ENCODE measurements at regions not wholly inside any gene's neighbourhood (a gene's known extent, or its start where the extent isn't known, plus 50 kb on each side); places are given as distances from the start of the nearest gene placed in this dataset.

- H3K27ac Mint-ChIP-seq = no peak overlapping the region
Observed at GRCh38 chr1:194548071-194548470, 1361.7 kb upstream of the B3GALT2 start.

GRCh38 chr1:194544012-194544411 lies 1357.6 kb upstream of the B3GALT2 start:
- peaks cover 5% of the 10 kb centered on the region for H3K9me3 Mint-ChIP-seq
- no peaks in the 10 kb centered on the region for H3K27me3 Mint-ChIP-seq
- H3K36me3 Mint-ChIP-seq = no peaks in the 10 kb centered on the region
- H3K4me3 Mint-ChIP-seq = no peak overlapping the region
- no peak overlapping the region for H3K27ac Mint-ChIP-seq
- no peaks in the 10 kb centered on the region for H3K4me1 Mint-ChIP-seq
- ATAC-seq = no peak

More at GRCh38 chr1:194548071-194548470, 1361.7 kb upstream of the B3GALT2 start:
- Mint-ChIP-seq H3K4me3 (no peak overlapping the region), H3K27me3 (no peaks in the 10 kb centered on the region), H3K9me3 (peaks cover 6% of the 10 kb centered on the region), H3K36me3 (no peaks in the 10 kb centered on the region), H3K4me1 (no peaks in the 10 kb centered on the region)
- no peak for ATAC-seq

- ATAC-seq = no peak
- Mint-ChIP-seq H3K9me3 (peaks cover 3% of the 10 kb centered on the region), H3K4me3 (no peak overlapping the region), H3K36me3 (no peaks in the 10 kb centered on the region), H3K4me1 (no peaks in the 10 kb centered on the region), H3K27ac (no peak overlapping the region), H3K27me3 (no peaks in the 10 kb centered on the region)
Observed at GRCh38 chr1:194538453-194538852, 1352.0 kb upstream of the B3GALT2 start.

- peaks cover 3% of the 10 kb centered on the region for H3K9me3 Mint-ChIP-seq
Observed at GRCh38 chr1:194537521-194537920, 1351.1 kb upstream of the B3GALT2 start.

GRCh38 chr1:194535369-194535768 lies 1349.0 kb upstream of the B3GALT2 start:
- H3K4me3 Mint-ChIP-seq = no peak overlapping the region
- ATAC-seq = no peak
- no peak overlapping the region for H3K27ac Mint-ChIP-seq
- H3K4me1 Mint-ChIP-seq = no peaks in the 10 kb centered on the region
- H3K9me3 Mint-ChIP-seq = no peaks in the 10 kb centered on the region
- H3K27me3 Mint-ChIP-seq = no peaks in the 10 kb centered on the region
- H3K36me3 Mint-ChIP-seq = no peaks in the 10 kb centered on the region

More at GRCh38 chr1:194537521-194537920, 1351.1 kb upstream of the B3GALT2 start:
- Mint-ChIP-seq H3K27me3 (no peaks in the 10 kb centered on the region), H3K4me3 (no peak overlapping the region), H3K36me3 (no peaks in the 10 kb centered on the region), H3K4me1 (no peaks in the 10 kb centered on the region), H3K27ac (no peak overlapping the region)
- ATAC-seq = no peak

- Mint-ChIP-seq H3K27me3 (no peaks in the 10 kb centered on the region), H3K36me3 (no peaks in the 10 kb centered on the region), H3K9me3 (no peaks in the 10 kb centered on the region), H3K4me3 (no peak overlapping the region), H3K4me1 (no peaks in the 10 kb centered on the region), H3K27ac (no peak overlapping the region)
- ATAC-seq = no peak
Observed at GRCh38 chr1:194534784-194535183, 1348.4 kb upstream of the B3GALT2 start.

GRCh38 chr1:194533641-194534040 lies 1347.2 kb upstream of the B3GALT2 start:
- ATAC-seq = no peak
- no peaks in the 10 kb centered on the region for H3K27me3 Mint-ChIP-seq
- H3K9me3 Mint-ChIP-seq = no peaks in the 10 kb centered on the region
- H3K4me3 Mint-ChIP-seq = no peak overlapping the region
- no peak overlapping the region for H3K27ac Mint-ChIP-seq
- H3K36me3 Mint-ChIP-seq = no peaks in the 10 kb centered on the region
- H3K4me1 Mint-ChIP-seq = no peaks in the 10 kb centered on the region

- no peaks in the 10 kb centered on the region for H3K36me3 Mint-ChIP-seq
- H3K27me3 Mint-ChIP-seq = no peaks in the 10 kb centered on the region
- no peaks in the 10 kb centered on the region for H3K4me1 Mint-ChIP-seq
- H3K9me3 Mint-ChIP-seq = no peaks in the 10 kb centered on the region
- no peak overlapping the region for H3K4me3 Mint-ChIP-seq
- no peak for ATAC-seq
- H3K27ac Mint-ChIP-seq = no peak overlapping the region
Observed at GRCh38 chr1:194517567-194517966, 1331.2 kb upstream of the B3GALT2 start.

GRCh38 chr1:194515916-194516315 lies 1329.5 kb upstream of the B3GALT2 start:
- no peaks in the 10 kb centered on the region for H3K4me1 Mint-ChIP-seq
- H3K4me3 Mint-ChIP-seq = no peak overlapping the region
- no peak overlapping the region for H3K27ac Mint-ChIP-seq
- no peaks in the 10 kb centered on the region for H3K36me3 Mint-ChIP-seq
- no peaks in the 10 kb centered on the region for H3K27me3 Mint-ChIP-seq
- H3K9me3 Mint-ChIP-seq = peaks cover 5% of the 10 kb centered on the region
- no peak for ATAC-seq

GRCh38 chr1:194512957-194513356 lies 1326.5 kb upstream of the B3GALT2 start:
- H3K27me3 Mint-ChIP-seq = no peaks in the 10 kb centered on the region
- no peaks in the 10 kb centered on the region for H3K36me3 Mint-ChIP-seq
- H3K4me1 Mint-ChIP-seq = no peaks in the 10 kb centered on the region
- H3K27ac Mint-ChIP-seq = no peak overlapping the region
- ATAC-seq = no peak
- H3K9me3 Mint-ChIP-seq = peaks cover 18% of the 10 kb centered on the region
- H3K4me3 Mint-ChIP-seq = no peak overlapping the region

GRCh38 chr1:194512345-194512744 lies 1325.9 kb upstream of the B3GALT2 start:
- H3K9me3 Mint-ChIP-seq = peaks cover 18% of the 10 kb centered on the region
- H3K27ac Mint-ChIP-seq = no peak overlapping the region
- no peaks in the 10 kb centered on the region for H3K36me3 Mint-ChIP-seq
- H3K27me3 Mint-ChIP-seq = no peaks in the 10 kb centered on the region
- ATAC-seq = no peak
- H3K4me3 Mint-ChIP-seq = no peak overlapping the region
- no peaks in the 10 kb centered on the region for H3K4me1 Mint-ChIP-seq

- Mint-ChIP-seq H3K36me3 (no peaks in the 10 kb centered on the region), H3K4me1 (peaks cover 8% of the 10 kb centered on the region), H3K4me3 (no peak overlapping the region), H3K9me3 (no peaks in the 10 kb centered on the region), H3K27ac (no peak overlapping the region), H3K27me3 (no peaks in the 10 kb centered on the region)
- peak; percentile 24 for ATAC-seq
Observed at GRCh38 chr1:194503209-194503608, 1316.8 kb upstream of the B3GALT2 start.

- no peaks in the 10 kb centered on the region for H3K4me1 Mint-ChIP-seq
- no peak overlapping the region for H3K27ac Mint-ChIP-seq
- ATAC-seq = no peak
- no peaks in the 10 kb centered on the region for H3K36me3 Mint-ChIP-seq
- peaks cover 5% of the 10 kb centered on the region for H3K9me3 Mint-ChIP-seq
- no peaks in the 10 kb centered on the region for H3K27me3 Mint-ChIP-seq
- H3K4me3 Mint-ChIP-seq = no peak overlapping the region
Observed at GRCh38 chr1:194495434-194495833, 1309.0 kb upstream of the B3GALT2 start.

- ATAC-seq = no peak
- Mint-ChIP-seq H3K9me3 (peaks cover 6% of the 10 kb centered on the region), H3K27me3 (no peaks in the 10 kb centered on the region), H3K36me3 (no peaks in the 10 kb centered on the region), H3K4me3 (no peak overlapping the region), H3K4me1 (no peaks in the 10 kb centered on the region), H3K27ac (no peak overlapping the region)
Observed at GRCh38 chr1:194487172-194487571, 1300.8 kb upstream of the B3GALT2 start.

GRCh38 chr1:194485432-194485831 lies 1299.0 kb upstream of the B3GALT2 start:
- Mint-ChIP-seq H3K27me3 (no peaks in the 10 kb centered on the region), H3K4me3 (no peak overlapping the region), H3K36me3 (no peaks in the 10 kb centered on the region), H3K4me1 (no peaks in the 10 kb centered on the region), H3K9me3 (peaks cover 6% of the 10 kb centered on the region), H3K27ac (no peak overlapping the region)
- no peak for ATAC-seq

- Mint-ChIP-seq H3K4me1 (no peaks in the 10 kb centered on the region), H3K27ac (no peak overlapping the region), H3K4me3 (no peak overlapping the region), H3K36me3 (no peaks in the 10 kb centered on the region), H3K9me3 (no peaks in the 10 kb centered on the region), H3K27me3 (no peaks in the 10 kb centered on the region)
- ATAC-seq = no peak
Observed at GRCh38 chr1:194478731-194479130, 1292.3 kb upstream of the B3GALT2 start.

GRCh38 chr1:194477908-194478307 lies 1291.5 kb upstream of the B3GALT2 start:
- Mint-ChIP-seq H3K4me3 (no peak overlapping the region), H3K4me1 (no peaks in the 10 kb centered on the region), H3K9me3 (no peaks in the 10 kb centered on the region), H3K27ac (no peak overlapping the region), H3K36me3 (no peaks in the 10 kb centered on the region), H3K27me3 (no peaks in the 10 kb centered on the region)
- ATAC-seq = no peak

All from stimulated activated memory B cell treated with anti-CD40 and anti-IgM and Interleukin-4, amounts not matched to agents 10 μg/mL and 1 μg/mL and 100 μg/mL, for 72 hours (primary cell).